Activated gamma-delta T cell treated with Interleukin-2 at 50 U/mL for 16 hours (primary cell): ENCODE measurements at regions not wholly inside any gene's neighbourhood (a gene's known extent, or its start where the extent isn't known, plus 50 kb on each side); places are given as distances from the start of the nearest gene placed in this dataset.
A peak's percentile ranks its signal among the peaks of the same experiment; 100 is the strongest.

ENCODE experiments used
- DNase-seq: peaks from one replicate; pipeline ENCODE4 v3.0.0-alpha.2; 2020

GRCh38 chr13:105073041-105073440, 1462.4 kb downstream of the EFNB2 start:
- no peak for DNase-seq

- DNase-seq = no peak
Observed at GRCh38 chr13:105070452-105070851, 1465.0 kb downstream of the EFNB2 start.

GRCh38 chr13:105069106-105069505, 1466.4 kb downstream of the EFNB2 start:
- DNase-seq = no peak

- no peak for DNase-seq
Observed at GRCh38 chr13:105063676-105064075, 1471.8 kb downstream of the EFNB2 start.

- no peak for DNase-seq
Observed at GRCh38 chr13:105059786-105060185, 1475.7 kb downstream of the EFNB2 start.

GRCh38 chr13:105058517-105058916, 1476.9 kb downstream of the EFNB2 start:
- no peak for DNase-seq

- DNase-seq = no peak
Observed at GRCh38 chr13:105052711-105053110, 1482.8 kb downstream of the EFNB2 start.

GRCh38 chr13:105050686-105051085, 1484.8 kb downstream of the EFNB2 start:
- no peak for DNase-seq

- DNase-seq = no peak
Observed at GRCh38 chr13:105048677-105049076, 1486.8 kb downstream of the EFNB2 start.

GRCh38 chr13:105047676-105048295, 1487.7 kb downstream of the EFNB2 start:
- no peak for DNase-seq

- no peak for DNase-seq
Observed at GRCh38 chr13:105037110-105037509, 1498.4 kb downstream of the EFNB2 start.

GRCh38 chr13:105035092-105035491, 1500.4 kb downstream of the EFNB2 start:
- no peak for DNase-seq

- DNase-seq = no peak
Observed at GRCh38 chr13:105033999-105034398, 1501.5 kb downstream of the EFNB2 start.

GRCh38 chr13:105031306-105031705, 1504.2 kb downstream of the EFNB2 start:
- DNase-seq = no peak

- DNase-seq = no peak
Observed at GRCh38 chr13:105030851-105031250, 1504.6 kb downstream of the EFNB2 start.

GRCh38 chr13:105019073-105019472, 1516.4 kb downstream of the EFNB2 start:
- DNase-seq = no peak

- no peak for DNase-seq
Observed at GRCh38 chr13:105016266-105016665, 1519.2 kb downstream of the EFNB2 start.

- DNase-seq = no peak
Observed at GRCh38 chr13:105008604-105009003, 1526.9 kb downstream of the EFNB2 start.

GRCh38 chr13:105007166-105007808, 1528.2 kb downstream of the EFNB2 start:
- DNase-seq = no peak

GRCh38 chr13:104996022-104996421, 1539.4 kb downstream of the EFNB2 start:
- no peak for DNase-seq

GRCh38 chr13:104993708-104994107, 1541.8 kb downstream of the EFNB2 start:
- no peak for DNase-seq

GRCh38 chr13:104987621-104988020, 1547.8 kb downstream of the EFNB2 start:
- no peak for DNase-seq

- DNase-seq = peak; percentile 9
Observed at GRCh38 chr13:104984296-104984818, 1551.1 kb downstream of the EFNB2 start.

- DNase-seq = no peak
Observed at GRCh38 chr13:104983601-104984000, 1551.9 kb downstream of the EFNB2 start.

GRCh38 chr13:104980586-104980985, 1554.9 kb downstream of the EFNB2 start:
- DNase-seq = no peak
